ENCODE measurements at regions not wholly inside any gene's neighbourhood (a gene's known extent, or its start where the extent isn't known, plus 50 kb on each side); places are given as distances from the start of the nearest gene placed in this dataset.

- Histone ChIP-seq H3K27me3 (ENCODE audit: control insufficient read depth, insufficient read depth, low read length, poor library complexity, severe bottlenecking) (no peaks in the 10 kb centered on the region), H3K9ac (ENCODE audit: extremely low read depth, low read length, poor library complexity, severe bottlenecking) (no peak overlapping the region), H3K9me3 (ENCODE audit: control insufficient read depth, low read length) (no peaks in the 10 kb centered on the region), H3K4me1 (ENCODE audit: control insufficient read depth, insufficient read depth, low read length) (peaks cover 4% of the 10 kb centered on the region), H3K27ac (ENCODE audit: low read depth, low read length) (no peak overlapping the region), H3K4me3 (ENCODE audit: low read length) (no peak overlapping the region), H3K36me3 (ENCODE audit: control insufficient read depth, insufficient read depth, low read length) (no peaks in the 10 kb centered on the region)
- Mint-ChIP-seq H3K9me3 (peaks cover 3% of the 10 kb centered on the region), H3K36me3 (ENCODE audit: low read depth) (no peaks in the 10 kb centered on the region), H3K4me1 (peaks cover 5% of the 10 kb centered on the region), H3K27me3 (ENCODE audit: insufficient read depth) (no peaks in the 10 kb centered on the region), H3K27ac (no peak overlapping the region), H3K4me3 (no peak overlapping the region)
- DNase-seq, result no peak
- no peak for TF ChIP-seq CTCF (conservative IDR thresholded peaks at IDR 0.05)
- 71 to 83% methylated on average over 3 of the region's 3 CpGs for WGBS, 2 experiments (ENCODE audit: insufficient coverage in 1 of 2, insufficient read length in 1 of 2)
Observed at GRCh38 chr14:54117396-54117795, 160.8 kb upstream of the BMP4 start.

GRCh38 chr14:54117924-54118323, 161.3 kb upstream of the BMP4 start:
- no peak for TF ChIP-seq CTCF (conservative IDR thresholded peaks at IDR 0.05)
- Histone ChIP-seq H3K4me1 (ENCODE audit: control insufficient read depth, insufficient read depth, low read length) (peaks cover 4% of the 10 kb centered on the region), H3K9ac (ENCODE audit: extremely low read depth, low read length, poor library complexity, severe bottlenecking) (no peak overlapping the region), H3K9me3 (ENCODE audit: control insufficient read depth, low read length) (no peaks in the 10 kb centered on the region), H3K4me3 (ENCODE audit: low read length) (no peak overlapping the region), H3K27ac (ENCODE audit: low read depth, low read length) (no peak overlapping the region), H3K36me3 (ENCODE audit: control insufficient read depth, insufficient read depth, low read length) (no peaks in the 10 kb centered on the region), H3K27me3 (ENCODE audit: control insufficient read depth, insufficient read depth, low read length, poor library complexity, severe bottlenecking) (no peaks in the 10 kb centered on the region)
- no peaks in the 10 kb centered on the region for H3K27me3 Mint-ChIP-seq (ENCODE audit: insufficient read depth)
- H3K4me3 Mint-ChIP-seq, result no peak overlapping the region
- peak overlapping the region; percentile 33 for H3K27ac Mint-ChIP-seq
- WGBS, 2 experiments (ENCODE audit: insufficient coverage in 1 of 2, insufficient read length in 1 of 2), result 87 to 93% methylated on average over 3 of the region's 3 CpGs
- H3K9me3 Mint-ChIP-seq, result peaks cover 3% of the 10 kb centered on the region
- peaks cover 5% of the 10 kb centered on the region for H3K4me1 Mint-ChIP-seq
- H3K36me3 Mint-ChIP-seq (ENCODE audit: low read depth), result no peaks in the 10 kb centered on the region
- DNase-seq, result no peak

- Histone ChIP-seq H3K27me3 (ENCODE audit: control insufficient read depth, insufficient read depth, low read length, poor library complexity, severe bottlenecking) (no peaks in the 10 kb centered on the region), H3K36me3 (ENCODE audit: control insufficient read depth, insufficient read depth, low read length) (no peaks in the 10 kb centered on the region), H3K4me1 (ENCODE audit: control insufficient read depth, insufficient read depth, low read length) (peaks cover 4% of the 10 kb centered on the region), H3K4me3 (ENCODE audit: low read length) (no peak overlapping the region), H3K9me3 (ENCODE audit: control insufficient read depth, low read length) (no peaks in the 10 kb centered on the region), H3K9ac (ENCODE audit: extremely low read depth, low read length, poor library complexity, severe bottlenecking) (no peak overlapping the region), H3K27ac (ENCODE audit: low read depth, low read length) (peak overlapping the region; percentile 20)
- H3K27me3 Mint-ChIP-seq (ENCODE audit: insufficient read depth), result no peaks in the 10 kb centered on the region
- no peak overlapping the region for H3K4me3 Mint-ChIP-seq
- no peak for TF ChIP-seq CTCF (conservative IDR thresholded peaks at IDR 0.05)
- no peak for DNase-seq
- H3K36me3 Mint-ChIP-seq (ENCODE audit: low read depth), result no peaks in the 10 kb centered on the region
- no peaks in the 10 kb centered on the region for H3K4me1 Mint-ChIP-seq
- H3K9me3 Mint-ChIP-seq, result no peaks in the 10 kb centered on the region
- H3K27ac Mint-ChIP-seq, result no peak overlapping the region
- 79 to 80% methylated on average over 1 of the region's 1 CpG for WGBS, 2 experiments (ENCODE audit: insufficient coverage in 1 of 2, insufficient read length in 1 of 2)
Observed at GRCh38 chr14:54120260-54120659, 163.6 kb upstream of the BMP4 start.

Measured in endodermal cell (in vitro differentiated cells).